ENCODE measurements at regions not wholly inside any gene's neighbourhood (a gene's known extent, or its start where the extent isn't known, plus 50 kb on each side); places are given as distances from the start of the nearest gene placed in this dataset.

GRCh38 chr19:34066007-34066643 lies 106.2 kb upstream of the LSM14A start:
- peak; percentile 64 for ATAC-seq
- POLR2A ChIA-PET: interaction anchor here (0.5 kb wide), 1 partner anchor 932 kb away, joined by 4 read pairs; no protein-coding TSS in a partner anchor
- Mint-ChIP-seq H3K27ac (no peak overlapping the region), H3K4me1 (peaks cover 12% of the 10 kb centered on the region), H3K36me3 (no peaks in the 10 kb centered on the region), H3K4me3 (peak overlapping the region; percentile 21), H3K27me3 (ENCODE audit: low read depth) (no peaks in the 10 kb centered on the region; the same call in 1 of the 2 replicates), H3K9me3 (no peaks in the 10 kb centered on the region)
- CTCF ChIA-PET: interaction anchor here (0.7 to 2.3 kb wide), 4 partner anchors 24 to 288 kb away, joined by 3 to 7 read pairs (median 6); no protein-coding TSS in a partner anchor
- DNase-seq (ENCODE audit: low spot score): no peak
- no peak for TF ChIP-seq CDX4 (CRISPR knock-in tag; IDR thresholded peaks at IDR 0.05; ENCODE audit: borderline replicate concordance)
- no peak for TF ChIP-seq CREB1 (CRISPR knock-in tag; IDR thresholded peaks at IDR 0.05)
- TF ChIP-seq HMGXB4 (CRISPR knock-in tag; IDR thresholded peaks at IDR 0.05): no peak
- TF ChIP-seq IRF1 (CRISPR knock-in tag; IDR thresholded peaks at IDR 0.05): no peak
- TF ChIP-seq NR2C2 (CRISPR knock-in tag; IDR thresholded peaks at IDR 0.05): no peak
- no peak for TF ChIP-seq IRF2 (CRISPR knock-in tag; IDR thresholded peaks at IDR 0.05; ENCODE audit: borderline replicate concordance, low read depth)
- TF ChIP-seq AFF4 (CRISPR knock-in tag; IDR thresholded peaks at IDR 0.05; ENCODE audit: borderline replicate concordance): no peak

- H3K27ac Mint-ChIP-seq: no peak overlapping the region
- DNase-seq (ENCODE audit: low spot score) (no peak), ATAC-seq (no peak)
- no peaks in the 10 kb centered on the region for H3K36me3 Mint-ChIP-seq
- ChIA-PET POLR2A (no interaction called here), CTCF (no interaction called here)
- no peaks in the 10 kb centered on the region for H3K9me3 Mint-ChIP-seq
- no peaks in the 10 kb centered on the region; the same call in 1 of the 2 replicates for H3K27me3 Mint-ChIP-seq (ENCODE audit: low read depth)
- H3K4me1 Mint-ChIP-seq: peaks cover 12% of the 10 kb centered on the region
- TF ChIP-seq ZNF232 (CRISPR knock-in tag; IDR thresholded peaks at IDR 0.05) (no peak), ZNF396 (CRISPR knock-in tag; IDR thresholded peaks at IDR 0.05; ENCODE audit: borderline replicate concordance) (no peak), KAT7 (CRISPR knock-in tag; IDR thresholded peaks at IDR 0.05; ENCODE audit: borderline replicate concordance) (no peak)
- no peak overlapping the region for H3K4me3 Mint-ChIP-seq
Observed at GRCh38 chr19:34067861-34068271, 104.4 kb upstream of the LSM14A start.

- DNase-seq (ENCODE audit: low spot score) (no peak), ATAC-seq (no peak)
- H3K27me3 Mint-ChIP-seq (ENCODE audit: low read depth): no peaks in the 10 kb centered on the region
- no peak overlapping the region for H3K27ac Mint-ChIP-seq
- ChIA-PET POLR2A (no interaction called here), CTCF (no interaction called here)
- no peak overlapping the region for H3K4me3 Mint-ChIP-seq
- peaks cover 4% of the 10 kb centered on the region for H3K36me3 Mint-ChIP-seq
- H3K4me1 Mint-ChIP-seq: no peaks in the 10 kb centered on the region
- H3K9me3 Mint-ChIP-seq: peaks cover 18% of the 10 kb centered on the region
- TF ChIP-seq MAX (CRISPR knock-in tag; IDR thresholded peaks at IDR 0.05): no peak
- no peak for TF ChIP-seq E2F1 (CRISPR knock-in tag; IDR thresholded peaks at IDR 0.05)
- TF ChIP-seq NR1H2 (CRISPR knock-in tag; IDR thresholded peaks at IDR 0.05): no peak
- no peak for TF ChIP-seq ZNF396 (CRISPR knock-in tag; IDR thresholded peaks at IDR 0.05; ENCODE audit: borderline replicate concordance)
- no peak for TF ChIP-seq ZBTB43 (CRISPR knock-in tag; IDR thresholded peaks at IDR 0.05)
- no peak for TF ChIP-seq IRF1 (CRISPR knock-in tag; IDR thresholded peaks at IDR 0.05)
- no peak for TF ChIP-seq CTCF (IDR thresholded peaks at IDR 0.05)
Observed at GRCh38 chr19:34075661-34076091, 96.6 kb upstream of the LSM14A start.
